Lung (tissue), 11 donors: ENCODE measurements at regions not wholly inside any gene's neighbourhood (a gene's known extent, or its start where the extent isn't known, plus 50 kb on each side); places are given as distances from the start of the nearest gene placed in this dataset.

ENCODE experiments used
- ATAC-seq: fragments of 200-7000 bp; cut with Tn5 transposase; one replicate; pipeline ENCODE4 v1.9.1; 2020; ENCODE audit warnings: moderate number of reproducible peaks; ENCODE audit not compliant: insufficient read depth, low FRiP score
- DNase-seq, 3 donors: peaks; one replicate each; pipeline ENCODE4 v3.0.0-alpha.2; 2013 to 2017
- H3K27ac ChIP-seq, 2 donors: one replicate each; pipeline ENCODE4 v1.5.1; 2013; ENCODE audit warnings: mild to moderate bottlenecking in 2 of 2, moderate library complexity in 2 of 2, control low read depth in 1 of 2, inconsistent platforms in 1 of 2, low read depth in 1 of 2, low read length in 1 of 2
- H3K27me3 ChIP-seq, 3 donors: one replicate each; pipeline ENCODE4 v1.5.1; 2013; ENCODE audit warnings: low read length in 2 of 3; ENCODE audit not compliant: control insufficient read depth in 3 of 3, insufficient read depth in 3 of 3
- H3K36me3 ChIP-seq, 4 donors: one replicate each; pipeline ENCODE4 v1.5.1; 2013; ENCODE audit warnings: low read length in 4 of 4, mild to moderate bottlenecking in 1 of 4, moderate library complexity in 1 of 4; ENCODE audit not compliant: control insufficient read depth in 4 of 4, insufficient read depth in 4 of 4
- H3K4me1 ChIP-seq, 5 donors: one replicate each; pipeline ENCODE4 v1.5.1; 2013; ENCODE audit warnings: low read length in 5 of 5, mild to moderate bottlenecking in 2 of 5, moderate library complexity in 1 of 5; ENCODE audit not compliant: control insufficient read depth in 5 of 5, insufficient read depth in 5 of 5
- H3K4me3 ChIP-seq: one replicate; pipeline ENCODE4 v1.5.1; 2013; ENCODE audit warnings: mild to moderate bottlenecking, control low read depth, moderate library complexity
- H3K9ac ChIP-seq, 2 donors: one replicate each; pipeline ENCODE4 v1.5.1; 2013; ENCODE audit warnings: low read length in 2 of 2, control low read depth in 1 of 2; ENCODE audit not compliant: insufficient read depth in 1 of 2
- H3K9me3 ChIP-seq, 4 donors: one replicate each; pipeline ENCODE4 v1.5.1; 2013; ENCODE audit warnings: low read length in 3 of 4, mild to moderate bottlenecking in 1 of 4, moderate library complexity in 1 of 4; ENCODE audit not compliant: control insufficient read depth in 4 of 4, insufficient read depth in 3 of 4
- WGBS, 2 donors: extraction: QIAGEN DNeasy Blood & Tissue Kit; methylation state at CpG; one replicate each; pipeline ENCODE4 v1.1.7; 2013; 5-methylcytosine and 5-hydroxymethylcytosine counted together
- TF ChIP-seq, protein P1 (sequence below): IDR thresholded peaks from 2 replicates; pipeline ENCODE4 v1.5.1; 2012; ENCODE audit warnings: mild to moderate bottlenecking; ENCODE audit errors: control extremely low read depth, extremely low read depth
- donor health status: control.
- donor health status: control.
- donor health status: Bipolar disorder and iron deficiency.
- donor health status: healthy.
- donor health status: DM: yes; HTN: yes; CAD: no.

DNA sequence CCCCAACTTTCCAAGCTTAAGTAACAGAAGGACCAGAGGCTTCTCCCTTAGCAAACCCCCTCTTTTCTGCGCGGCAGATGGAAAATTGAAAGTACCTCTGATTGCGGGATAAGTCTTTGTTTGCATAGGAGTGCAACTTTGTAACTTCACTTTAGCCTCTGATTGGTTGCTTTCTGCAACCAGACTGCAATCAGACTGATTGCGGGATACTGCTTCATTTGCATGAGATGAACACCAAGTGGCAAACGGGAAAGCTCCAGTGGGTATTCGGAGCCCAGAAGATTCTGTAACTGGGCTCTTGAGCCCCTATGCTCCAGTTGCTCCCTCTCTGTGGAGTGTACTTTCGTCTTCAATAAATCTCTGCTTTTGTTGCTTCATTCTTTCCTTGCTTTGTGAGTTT, 260.6 kb downstream of the BAMBI start:
- H3K4me1 ChIP-seq: peaks cover 3 to 43% (median 11%) of the 10 kb centered on the region in 5 donors
- WGBS, 2 donors: 95 to 96% methylated on average over 7 of the region's 7 CpGs
- H3K4me3 ChIP-seq: no peak overlapping the region
- no peaks in the 10 kb centered on the region for H3K27me3 ChIP-seq
- H3K27ac ChIP-seq: no peak overlapping the region
- peaks cover 0 to 3% (median 0%) of the 10 kb centered on the region in 4 donors for H3K9me3 ChIP-seq
- H3K36me3 ChIP-seq: no peaks in the 10 kb centered on the region
- no peak overlapping the region for H3K9ac ChIP-seq
- no peak for ATAC-seq
- TF ChIP-seq, protein P1, sequence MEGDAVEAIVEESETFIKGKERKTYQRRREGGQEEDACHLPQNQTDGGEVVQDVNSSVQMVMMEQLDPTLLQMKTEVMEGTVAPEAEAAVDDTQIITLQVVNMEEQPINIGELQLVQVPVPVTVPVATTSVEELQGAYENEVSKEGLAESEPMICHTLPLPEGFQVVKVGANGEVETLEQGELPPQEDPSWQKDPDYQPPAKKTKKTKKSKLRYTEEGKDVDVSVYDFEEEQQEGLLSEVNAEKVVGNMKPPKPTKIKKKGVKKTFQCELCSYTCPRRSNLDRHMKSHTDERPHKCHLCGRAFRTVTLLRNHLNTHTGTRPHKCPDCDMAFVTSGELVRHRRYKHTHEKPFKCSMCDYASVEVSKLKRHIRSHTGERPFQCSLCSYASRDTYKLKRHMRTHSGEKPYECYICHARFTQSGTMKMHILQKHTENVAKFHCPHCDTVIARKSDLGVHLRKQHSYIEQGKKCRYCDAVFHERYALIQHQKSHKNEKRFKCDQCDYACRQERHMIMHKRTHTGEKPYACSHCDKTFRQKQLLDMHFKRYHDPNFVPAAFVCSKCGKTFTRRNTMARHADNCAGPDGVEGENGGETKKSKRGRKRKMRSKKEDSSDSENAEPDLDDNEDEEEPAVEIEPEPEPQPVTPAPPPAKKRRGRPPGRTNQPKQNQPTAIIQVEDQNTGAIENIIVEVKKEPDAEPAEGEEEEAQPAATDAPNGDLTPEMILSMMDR: no peak
- DNase-seq: no peak

DNA sequence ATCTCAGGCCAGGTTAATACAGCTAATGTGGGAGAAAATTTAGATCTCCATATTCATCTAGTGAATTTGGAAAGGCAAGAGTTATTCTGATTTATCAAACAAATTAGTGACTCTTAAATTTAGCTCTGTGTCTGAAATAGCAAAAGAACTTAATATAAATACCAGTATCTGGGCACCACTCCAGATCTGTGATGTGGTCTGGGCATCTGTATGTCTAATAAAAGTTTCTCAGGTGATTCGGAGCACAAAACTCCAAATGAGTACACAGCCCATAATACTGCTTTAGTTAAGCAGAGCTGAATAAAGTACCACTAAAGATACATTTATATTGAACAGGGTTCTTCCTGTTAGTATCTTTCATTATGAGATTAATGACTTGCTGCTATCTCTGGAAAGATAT, 261.4 kb downstream of the BAMBI start:
- H3K4me1 ChIP-seq: peaks cover 3 to 43% (median 11%) of the 10 kb centered on the region in 5 donors
- DNase-seq: peak in 2 of 3 donors; percentile 60 to 65
- TF ChIP-seq, protein P1: no peak
- WGBS, 2 donors: 49 to 83% methylated on average over 1 of the region's 1 CpG
- H3K36me3 ChIP-seq: no peaks in the 10 kb centered on the region
- peaks cover 0 to under 1% (median 0%) of the 10 kb centered on the region in 4 donors for H3K9me3 ChIP-seq
- ATAC-seq: no peak
- H3K27me3 ChIP-seq: no peaks in the 10 kb centered on the region
- no peak overlapping the region for H3K4me3 ChIP-seq
- H3K27ac ChIP-seq: no peak overlapping the region
- H3K9ac ChIP-seq: no peak overlapping the region

GRCh38 chr10:28939281-28940157, 262.2 kb downstream of the BAMBI start:
- H3K27me3 ChIP-seq: no peaks in the 10 kb centered on the region
- H3K27ac ChIP-seq: no peak overlapping the region
- DNase-seq: peak; percentile 95 to 99 (median 99)
- H3K4me1 ChIP-seq: peaks cover 3 to 43% (median 11%) of the 10 kb centered on the region in 5 donors
- no peaks in the 10 kb centered on the region for H3K9me3 ChIP-seq
- H3K9ac ChIP-seq: peak overlapping the region; percentile 64 to 79
- TF ChIP-seq, protein P1: no peak
- ATAC-seq: peak; percentile 78
- 38 to 53% methylated on average over 29 of the region's 29 CpGs for WGBS, 2 donors
- H3K4me3 ChIP-seq: no peak overlapping the region
- no peaks in the 10 kb centered on the region for H3K36me3 ChIP-seq
